GM18519 (cell line): ENCODE measurements at regions not wholly inside any gene's neighbourhood (a gene's known extent, or its start where the extent isn't known, plus 50 kb on each side); places are given as distances from the start of the nearest gene placed in this dataset.
"Not testable (repeated sequence)": the region's sequence is repeated elsewhere in the genome, so short reads cannot be mapped to it uniquely, and the experiment has no call there.

ENCODE experiments used
- ATAC-seq: cut with Tn5 transposase; IDR thresholded peaks from one replicate; pipeline ENCODE4 v1.9.1; 2021; ENCODE audit warnings: mild to moderate bottlenecking, moderate library complexity; ENCODE audit not compliant: unreplicated experiment, low FRiP score

- ATAC-seq: no peak
Measured at GRCh38 chr12:68387338-68387737, 55.2 kb upstream of the MDM1 start.

GRCh38 chr12:68389305-68389704 lies 57.1 kb upstream of the MDM1 start:
- ATAC-seq: no peak

- no peak for ATAC-seq
Measured at GRCh38 chr12:68391937-68392336, 59.8 kb upstream of the MDM1 start.

DNA sequence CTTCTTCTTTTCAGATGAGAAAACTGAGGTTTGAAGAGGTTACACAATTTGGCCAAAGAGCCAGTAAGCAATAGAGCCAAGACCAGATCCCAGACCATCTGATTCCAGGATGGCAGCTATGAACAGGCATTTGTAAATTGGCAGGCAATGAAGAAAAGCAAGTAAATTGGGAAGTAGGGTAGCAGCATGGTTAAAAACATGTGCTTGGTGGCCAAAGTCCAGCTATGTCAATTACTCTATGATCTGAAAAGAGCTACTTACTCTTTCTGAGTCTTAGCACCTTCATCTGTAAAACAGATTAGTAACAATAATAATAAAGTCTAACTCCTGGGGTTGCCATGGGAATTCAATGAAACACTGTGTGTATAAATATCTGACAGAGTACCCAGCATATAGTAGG lies 60.2 kb upstream of the MDM1 start:
- no peak for ATAC-seq

GRCh38 chr12:68393417-68393816 lies 61.3 kb upstream of the MDM1 start:
- no peak for ATAC-seq

- no peak for ATAC-seq
Measured at GRCh38 chr12:68397566-68398158, 65.5 kb upstream of the MDM1 start.

DNA sequence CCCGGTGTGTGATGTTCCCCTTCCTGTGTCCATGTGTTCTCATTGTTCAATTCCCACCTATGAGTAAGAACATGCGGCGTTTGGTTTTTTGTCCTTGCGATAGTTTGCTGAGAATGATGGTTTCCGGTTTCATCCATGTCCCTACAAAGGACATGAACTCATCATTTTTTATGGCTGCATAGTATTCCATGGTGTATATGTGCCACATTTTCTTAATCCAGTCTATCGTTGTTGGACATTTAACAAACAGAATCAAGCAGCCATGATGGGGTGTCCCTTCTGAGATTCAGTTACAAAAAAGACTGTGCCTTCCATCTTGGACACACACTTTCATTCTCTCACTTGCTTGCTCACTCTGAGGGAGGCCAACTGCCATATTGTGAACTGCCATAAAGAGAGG lies 66.5 kb upstream of the MDM1 start:
- not testable (repeated sequence) for ATAC-seq

GRCh38 chr12:68400226-68400829 lies 68.2 kb upstream of the MDM1 start:
- no peak for ATAC-seq

- no peak for ATAC-seq
Measured at GRCh38 chr12:68402422-68402821, 70.3 kb upstream of the MDM1 start.

DNA sequence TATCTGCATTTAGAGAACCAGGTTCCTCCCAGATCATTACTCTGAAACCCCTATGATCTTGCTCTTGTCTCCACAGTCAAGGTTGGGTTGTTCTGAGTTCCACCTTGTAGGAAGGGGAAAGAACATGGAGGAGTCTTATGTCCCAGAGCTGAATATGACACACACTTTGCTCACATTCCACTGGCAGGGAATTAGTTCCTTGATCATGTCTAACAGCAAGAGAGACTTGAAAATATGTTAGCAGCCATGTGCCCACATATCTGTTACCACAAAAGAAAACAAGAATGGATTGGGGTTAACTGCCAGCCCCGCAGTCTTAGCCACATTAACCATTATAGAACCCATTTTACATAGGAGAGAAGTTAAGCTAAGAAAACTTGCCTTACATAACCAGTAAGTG lies 71.1 kb upstream of the MDM1 start:
- no peak for ATAC-seq

GRCh38 chr12:68403711-68404110 lies 71.5 kb upstream of the MDM1 start:
- ATAC-seq: no peak

DNA sequence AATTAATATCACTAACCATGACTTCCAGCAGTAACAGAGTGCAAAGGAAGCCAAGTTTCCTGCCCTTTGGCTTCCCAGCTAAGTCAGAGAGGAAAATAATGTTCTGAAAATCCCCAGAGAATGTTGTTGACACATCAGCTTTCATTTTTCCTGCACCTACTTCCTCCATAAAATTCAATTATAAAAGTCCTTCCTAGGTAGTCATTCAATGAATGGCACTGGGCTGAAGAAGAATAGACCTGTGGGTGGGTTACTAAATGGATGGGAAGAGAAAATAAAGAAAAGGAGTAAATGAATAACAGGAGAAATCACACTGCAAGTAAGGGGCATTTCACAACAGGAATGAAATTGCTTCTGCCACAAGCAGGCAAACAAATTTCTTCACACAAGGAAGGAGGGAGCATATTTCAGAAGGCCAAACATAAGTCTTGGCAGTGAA lies 73.2 kb upstream of the MDM1 start:
- ATAC-seq: no peak

DNA sequence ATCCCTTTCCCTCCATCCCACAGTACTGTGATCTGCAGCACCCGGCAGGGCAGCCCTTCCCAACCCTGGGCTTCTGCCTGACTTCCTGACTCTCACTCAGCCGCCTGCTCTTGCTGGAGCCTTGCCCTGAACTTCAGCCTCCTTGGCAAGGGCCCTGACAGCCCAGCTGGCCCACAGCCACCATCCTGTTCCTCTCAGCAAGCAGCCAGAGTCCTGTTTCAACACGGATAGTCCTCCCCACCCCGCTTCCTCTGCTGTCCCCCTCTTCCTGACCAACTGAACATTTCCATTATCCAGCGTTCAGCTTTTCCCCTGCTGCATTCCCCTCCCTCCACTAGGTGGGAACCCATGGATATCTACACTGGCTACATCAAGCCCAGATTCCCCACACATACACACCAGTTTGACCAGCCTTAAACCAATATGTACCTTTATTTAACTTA lies 74.0 kb upstream of the MDM1 start:
- ATAC-seq: no peak

GRCh38 chr12:68406911-68407310 lies 74.7 kb upstream of the MDM1 start:
- ATAC-seq: no peak

DNA sequence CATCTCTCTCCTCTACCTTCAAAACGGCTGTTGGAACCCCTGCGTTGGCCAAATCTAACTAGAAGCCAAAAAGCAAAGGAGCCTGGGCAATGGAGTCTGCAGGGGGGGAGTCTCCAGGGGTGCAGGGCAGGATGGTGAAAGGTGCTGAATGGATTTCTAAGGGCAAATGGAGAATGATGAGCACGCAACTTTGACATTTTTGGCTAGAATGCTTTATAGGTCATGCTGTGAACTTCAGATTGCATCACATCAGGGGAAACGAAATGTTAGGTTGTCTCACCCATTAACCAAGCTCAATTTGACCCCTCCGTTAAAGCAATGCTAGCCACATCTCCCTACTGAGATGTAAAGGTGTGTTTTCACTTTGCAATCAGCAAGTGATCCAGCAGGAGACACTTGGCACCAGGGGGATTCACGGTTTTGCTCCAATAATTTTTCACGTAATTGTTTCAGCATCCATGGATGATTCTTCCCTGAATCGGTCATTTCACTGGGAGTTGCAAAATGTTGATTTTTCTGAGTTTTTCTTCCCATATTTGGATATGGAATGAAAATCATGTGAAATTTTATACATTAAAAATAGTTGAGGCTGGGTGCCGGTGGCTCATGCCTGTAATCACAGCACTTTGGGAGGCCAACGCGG lies 78.0 kb upstream of the MDM1 start:
- no peak for ATAC-seq

GRCh38 chr12:68411371-68411770 lies 79.2 kb upstream of the MDM1 start:
- ATAC-seq: no peak

GRCh38 chr12:68414988-68415387 lies 82.8 kb upstream of the MDM1 start:
- no peak for ATAC-seq

DNA sequence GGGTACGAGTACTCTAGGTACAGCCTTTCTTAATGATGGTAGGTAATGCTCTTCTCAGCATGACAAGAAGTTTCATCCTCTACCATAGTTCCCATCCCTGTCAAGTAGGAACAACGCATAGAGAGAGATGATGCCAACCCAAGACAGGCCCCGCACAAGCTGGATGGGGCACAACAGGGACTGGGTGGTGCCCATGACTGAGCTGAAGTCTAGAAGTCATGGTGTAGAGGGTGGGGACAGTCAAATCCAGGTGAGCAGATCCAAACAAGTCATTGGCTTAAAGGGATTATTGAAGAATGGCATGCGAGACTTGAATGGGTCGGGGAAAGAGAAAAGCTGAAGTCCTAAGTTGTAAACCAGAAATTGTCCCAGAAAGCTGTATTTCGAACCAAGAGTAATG lies 84.2 kb upstream of the MDM1 start:
- no peak for ATAC-seq

- ATAC-seq: no peak
Measured at GRCh38 chr12:68416826-68417225, 84.7 kb upstream of the MDM1 start.

DNA sequence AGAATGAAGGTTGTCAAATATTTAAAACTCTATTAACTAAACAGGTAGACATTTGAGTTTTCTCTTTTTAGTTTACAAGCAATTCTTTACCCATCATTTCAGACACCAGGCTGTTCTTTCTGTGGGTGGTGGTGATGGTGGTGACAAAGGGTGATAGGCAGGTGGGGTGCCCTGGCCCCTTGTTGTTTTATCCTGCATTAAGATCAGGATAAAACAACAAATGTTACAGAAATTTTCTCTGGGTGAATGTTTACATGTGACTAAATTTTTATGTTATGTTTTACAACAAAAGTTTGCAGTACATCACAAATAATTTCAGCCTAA lies 85.9 kb upstream of the MDM1 start:
- no peak for ATAC-seq

DNA sequence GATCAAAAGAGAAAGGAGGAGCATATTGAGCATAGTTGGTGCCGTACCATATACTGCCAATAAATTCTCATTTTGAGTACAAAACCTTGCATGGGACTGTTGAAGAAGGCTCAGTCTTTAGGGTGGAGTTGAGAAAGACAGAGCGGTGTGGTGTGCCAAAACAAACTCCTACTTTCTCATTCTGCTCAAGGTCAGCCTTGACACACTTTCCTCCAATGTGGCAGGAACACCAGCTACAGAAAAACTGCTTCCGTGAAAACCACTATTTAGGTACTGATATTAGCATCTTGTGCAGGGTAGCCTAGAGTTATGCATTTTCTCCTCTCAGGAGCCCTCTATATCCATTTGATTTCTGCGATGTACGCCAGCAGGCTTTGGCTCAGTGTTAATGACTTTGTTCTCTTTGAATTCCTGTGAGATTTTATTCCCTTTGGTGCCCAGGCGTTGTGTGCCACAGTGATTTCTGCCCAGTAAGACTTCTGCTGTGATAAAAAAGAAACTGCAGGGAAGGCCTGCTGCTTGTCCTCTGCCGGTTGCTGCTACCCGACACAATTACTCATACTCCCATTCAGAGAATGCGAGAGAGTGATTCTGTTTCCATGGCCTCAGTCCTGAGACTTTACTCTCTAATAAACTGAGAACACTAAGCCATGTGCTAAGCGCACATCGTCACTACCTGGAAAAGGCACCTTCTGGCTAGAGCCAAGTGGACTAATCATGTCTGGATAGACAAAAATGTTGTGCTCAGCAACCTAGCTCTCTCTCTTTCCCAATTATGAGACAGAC lies 88.3 kb upstream of the MDM1 start:
- no peak for ATAC-seq

DNA sequence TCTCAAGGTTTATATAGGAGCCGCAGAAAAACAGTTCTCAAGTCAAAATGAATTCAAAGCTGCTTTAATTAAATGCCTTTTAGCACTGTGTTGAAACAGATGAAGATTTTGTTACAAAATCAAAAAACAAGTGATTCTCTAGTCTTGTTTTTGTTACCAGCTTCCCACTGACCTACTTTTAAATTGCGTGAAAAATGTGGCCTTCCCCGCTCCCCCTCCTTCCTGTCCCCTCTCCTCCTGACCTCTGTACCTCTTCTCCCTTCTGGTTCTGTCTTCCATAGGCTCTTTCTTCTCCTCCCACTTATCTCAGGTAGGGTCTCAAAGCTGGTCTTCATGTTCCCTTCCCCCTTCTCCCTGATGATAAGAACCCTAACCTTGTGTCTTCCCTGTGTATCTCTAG lies 90.0 kb upstream of the MDM1 start:
- no peak for ATAC-seq
